Loucy (cell line): ENCODE measurements at regions not wholly inside any gene's neighbourhood (a gene's known extent, or its start where the extent isn't known, plus 50 kb on each side); places are given as distances from the start of the nearest gene placed in this dataset.

ENCODE experiments used
- EZH2phosphoT487 ChIP-seq: fragments of 200-600 bp; IDR thresholded peaks from 2 replicates; pipeline ENCODE4 v1.6.1; 2018; ENCODE audit warnings: antibody characterized with exemption, mild to moderate bottlenecking, moderate library complexity, borderline replicate concordance
- TF ChIP-seq, protein P1 (sequence below): fragments of 200-600 bp; sonication (generic); conservative IDR thresholded peaks from 2 replicates; pipeline ENCODE4 v1.5.1; 2014; ENCODE audit warnings: mild to moderate bottlenecking, antibody characterized with exemption, low read length

DNA sequence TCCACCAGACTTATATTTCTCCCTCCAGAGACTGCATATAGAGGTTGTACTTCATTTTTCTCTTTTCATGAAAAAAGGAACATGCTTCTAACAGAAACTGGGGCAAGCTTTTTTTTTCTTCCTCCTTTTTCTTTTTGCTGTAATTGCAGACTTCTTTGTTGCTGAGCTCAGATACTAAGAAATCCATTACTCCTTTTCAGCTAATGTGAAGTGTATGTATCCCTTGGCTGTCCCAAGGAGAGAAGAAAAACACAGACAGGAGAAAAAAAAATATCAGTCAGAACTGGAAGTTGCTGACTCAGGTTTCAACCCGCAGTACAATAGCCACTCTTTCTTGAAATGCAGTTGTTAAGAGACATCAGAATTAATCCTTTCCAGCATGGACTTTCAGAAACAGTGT is 1248.4 kb downstream of the LRFN5 start:
- TF ChIP-seq, protein P1, sequence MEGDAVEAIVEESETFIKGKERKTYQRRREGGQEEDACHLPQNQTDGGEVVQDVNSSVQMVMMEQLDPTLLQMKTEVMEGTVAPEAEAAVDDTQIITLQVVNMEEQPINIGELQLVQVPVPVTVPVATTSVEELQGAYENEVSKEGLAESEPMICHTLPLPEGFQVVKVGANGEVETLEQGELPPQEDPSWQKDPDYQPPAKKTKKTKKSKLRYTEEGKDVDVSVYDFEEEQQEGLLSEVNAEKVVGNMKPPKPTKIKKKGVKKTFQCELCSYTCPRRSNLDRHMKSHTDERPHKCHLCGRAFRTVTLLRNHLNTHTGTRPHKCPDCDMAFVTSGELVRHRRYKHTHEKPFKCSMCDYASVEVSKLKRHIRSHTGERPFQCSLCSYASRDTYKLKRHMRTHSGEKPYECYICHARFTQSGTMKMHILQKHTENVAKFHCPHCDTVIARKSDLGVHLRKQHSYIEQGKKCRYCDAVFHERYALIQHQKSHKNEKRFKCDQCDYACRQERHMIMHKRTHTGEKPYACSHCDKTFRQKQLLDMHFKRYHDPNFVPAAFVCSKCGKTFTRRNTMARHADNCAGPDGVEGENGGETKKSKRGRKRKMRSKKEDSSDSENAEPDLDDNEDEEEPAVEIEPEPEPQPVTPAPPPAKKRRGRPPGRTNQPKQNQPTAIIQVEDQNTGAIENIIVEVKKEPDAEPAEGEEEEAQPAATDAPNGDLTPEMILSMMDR = no peak
- TF ChIP-seq EZH2phosphoT487 = no peak
